ACHN (cell line): ENCODE measurements at regions not wholly inside any gene's neighbourhood (a gene's known extent, or its start where the extent isn't known, plus 50 kb on each side); places are given as distances from the start of the nearest gene placed in this dataset.

Experiments used
- DNase-seq: peaks from one replicate; pipeline ENCODE4 v3.0.0-alpha.2; 2015
- in situ Hi-C: cut with HindIII; loops from 2 replicates; pipeline ENCODE4 v1.10.0; 2017; ENCODE audit warnings: low sequenced_read_pairs, low pct_ligation_motif_present, low pct_unique_long_range_greater_than_20kb

DNA sequence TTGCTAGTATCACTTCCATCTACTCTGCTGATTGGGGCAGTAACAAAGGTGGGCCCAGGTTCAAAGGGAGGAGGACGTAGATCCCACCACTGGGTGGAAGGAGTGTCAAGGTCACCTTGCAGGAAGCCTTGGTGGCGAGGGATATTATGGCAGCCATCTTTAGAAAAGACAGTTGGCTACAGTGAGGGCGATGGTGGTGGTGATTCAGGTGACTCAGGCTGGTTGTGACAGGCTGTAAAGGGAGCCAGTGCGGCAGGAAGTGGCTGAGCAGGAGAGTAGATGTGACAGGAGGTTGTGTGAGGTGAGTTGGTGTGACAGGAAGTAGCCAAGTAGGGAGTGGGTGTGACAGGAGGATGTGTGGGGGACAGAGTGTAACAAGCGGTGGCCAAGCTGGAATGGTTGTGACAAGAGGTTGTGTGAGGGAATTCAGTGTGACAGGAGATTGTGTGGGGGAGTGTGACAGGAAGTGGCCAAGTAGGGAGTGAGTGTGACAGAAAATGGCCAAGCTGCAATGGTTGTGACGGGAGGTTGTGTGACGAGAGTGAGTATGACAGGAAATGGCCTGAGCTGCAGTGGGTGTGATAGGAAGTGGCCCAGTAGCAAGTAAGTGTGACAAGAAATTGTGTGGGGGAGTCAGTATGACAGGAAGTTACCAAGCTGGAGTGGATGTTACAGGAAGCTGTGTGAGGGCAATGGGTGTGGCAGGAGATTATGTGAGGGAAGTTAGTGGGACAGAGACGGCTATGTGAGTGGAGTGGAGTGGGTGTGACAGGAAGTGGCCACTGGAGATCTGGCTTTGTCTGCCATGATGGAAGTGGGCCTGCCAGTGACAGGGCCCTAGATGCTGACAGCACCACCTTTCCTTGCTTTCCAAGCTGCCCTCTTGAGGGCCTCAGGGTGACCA is 136.5 kb upstream of the MYL2 start:
- in situ Hi-C loops, result no loop called here
- no peak for DNase-seq

DNA sequence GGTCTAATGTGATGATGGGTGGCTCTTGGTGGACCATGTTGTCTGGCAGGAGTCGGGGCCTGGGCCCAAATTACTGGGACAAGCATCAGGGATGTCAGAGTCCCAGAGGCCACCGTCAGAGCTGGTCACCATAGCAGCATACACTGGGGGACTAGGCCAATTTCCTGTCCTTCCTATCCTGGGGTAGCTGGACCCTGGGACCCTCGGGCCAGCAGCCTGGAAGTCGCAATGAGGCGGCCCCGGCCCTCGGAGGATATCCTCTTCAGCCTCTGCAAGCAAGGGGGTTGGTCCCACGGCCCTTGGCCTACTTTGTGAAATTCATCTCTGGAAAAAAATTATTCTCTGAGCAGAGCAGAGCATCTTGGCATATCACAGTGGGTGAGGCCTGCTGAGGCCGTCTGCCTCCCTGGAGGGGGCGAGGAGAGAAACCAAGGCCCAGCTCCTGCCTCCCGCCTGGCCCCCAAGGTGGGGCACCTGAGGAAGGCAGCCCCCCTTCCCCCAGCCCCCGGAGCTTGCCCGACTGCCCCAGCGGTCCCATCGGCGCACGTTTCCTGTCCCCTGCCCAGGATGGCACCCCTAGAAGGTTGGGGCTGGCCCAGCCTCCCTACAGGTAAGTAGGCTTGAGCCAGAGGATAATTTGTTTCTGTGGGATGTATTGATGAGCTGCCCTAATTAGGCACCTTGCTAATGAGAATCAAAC is 135.0 kb upstream of the MYL2 start:
- in situ Hi-C loops, result no loop called here
- DNase-seq, result no peak

DNA sequence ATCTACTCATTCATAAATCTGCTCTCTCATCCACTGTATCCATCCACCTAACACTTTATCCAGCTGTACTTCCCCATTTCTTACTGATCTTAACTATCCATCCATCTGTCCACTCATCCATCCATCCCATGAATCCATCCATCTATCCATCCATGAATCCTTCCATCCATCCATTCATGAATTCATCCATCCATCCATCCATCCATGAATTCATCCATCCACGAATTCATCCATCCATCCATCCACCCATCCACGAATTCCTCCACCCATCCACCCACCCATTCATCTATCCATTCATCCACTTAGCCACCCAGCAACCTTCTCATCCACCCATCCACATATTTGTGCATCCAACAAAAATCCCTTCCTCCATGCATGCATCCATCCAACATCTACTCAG is 128.6 kb upstream of the MYL2 start:
- DNase-seq, result no peak
- in situ Hi-C loops, result no loop called here

DNA sequence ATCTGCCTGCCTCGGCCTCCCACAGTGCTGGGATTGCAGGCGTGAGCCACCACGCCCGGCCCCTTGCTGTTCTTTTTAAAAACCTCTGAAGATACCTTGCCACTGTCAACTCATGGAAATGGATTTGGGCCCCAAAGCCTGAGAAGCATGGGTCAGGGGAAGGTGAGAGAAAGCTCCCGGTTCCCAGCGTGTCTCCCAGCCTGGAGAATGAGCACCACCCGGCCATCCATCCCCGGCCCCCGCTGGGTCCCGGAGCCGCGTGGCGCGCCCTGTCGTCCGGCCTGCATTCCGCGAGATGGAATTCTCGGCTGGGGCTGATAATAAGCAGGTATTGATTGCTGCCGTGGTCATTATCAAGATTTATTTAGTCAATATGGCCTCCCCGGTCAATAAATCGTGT is 126.5 kb upstream of the MYL2 start:
- in situ Hi-C loops, result no loop called here
- DNase-seq, result no peak

DNA sequence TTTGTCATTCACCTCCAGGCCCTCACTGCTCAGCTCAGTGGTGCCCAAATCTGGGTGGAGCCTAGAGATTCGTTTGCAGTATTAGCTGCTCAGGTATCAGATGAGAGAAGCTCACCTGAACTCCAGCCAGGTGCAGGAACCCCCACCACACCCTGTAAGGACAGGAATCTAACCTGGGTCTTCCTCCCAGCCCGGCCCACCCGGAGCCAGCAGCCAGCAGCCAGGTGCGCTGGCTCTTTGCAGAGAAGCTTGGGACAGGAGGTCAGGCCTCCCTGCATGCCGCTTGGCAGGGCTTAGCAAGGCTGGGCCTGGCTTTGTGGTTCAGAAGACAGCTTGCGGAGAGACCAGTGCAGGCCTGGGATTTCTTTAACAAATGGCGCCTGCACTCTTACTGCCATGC is 125.6 kb upstream of the MYL2 start:
- in situ Hi-C loops, result no loop called here
- DNase-seq, result no peak

DNA sequence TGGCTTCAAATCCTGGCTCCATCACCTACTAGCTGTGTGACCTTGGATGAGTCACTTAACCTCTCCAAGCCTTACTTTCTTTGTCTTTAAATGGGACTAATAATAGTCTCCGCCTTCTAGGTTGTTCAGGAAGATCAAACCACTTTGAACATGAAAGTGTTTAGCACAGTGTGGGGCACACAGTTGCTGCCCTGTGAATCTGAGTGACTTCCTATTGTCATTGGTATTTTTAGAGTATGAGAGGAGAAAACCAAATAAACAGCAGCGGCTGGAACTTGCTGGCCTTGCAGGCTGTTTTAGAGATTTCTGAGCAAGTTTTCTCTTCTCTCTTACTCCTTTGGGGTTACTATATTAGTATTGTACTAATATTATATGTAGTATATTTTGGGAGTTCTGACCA is 120.7 kb upstream of the MYL2 start:
- in situ Hi-C loops, result no loop called here
- no peak for DNase-seq

DNA sequence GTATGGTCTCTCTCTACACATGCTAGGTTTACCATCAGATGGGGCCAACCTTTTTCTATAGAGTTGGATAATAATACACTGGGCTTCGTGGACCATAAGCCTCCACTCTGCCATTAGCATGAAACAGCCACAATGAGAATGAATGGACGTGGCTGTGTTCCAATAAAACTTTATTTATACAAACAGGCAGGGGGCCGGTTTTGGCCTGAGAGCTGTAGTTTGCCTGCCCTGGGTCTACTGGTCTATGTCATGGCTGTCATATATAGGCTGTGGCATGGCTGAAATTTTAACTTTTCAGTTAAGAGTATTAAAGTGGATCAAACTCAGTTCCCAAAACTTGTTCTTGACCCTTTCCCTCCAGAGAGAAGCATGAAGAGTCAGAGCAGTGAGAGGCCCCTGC is 120.3 kb upstream of the MYL2 start:
- in situ Hi-C loops, result no loop called here
- DNase-seq, result no peak

DNA sequence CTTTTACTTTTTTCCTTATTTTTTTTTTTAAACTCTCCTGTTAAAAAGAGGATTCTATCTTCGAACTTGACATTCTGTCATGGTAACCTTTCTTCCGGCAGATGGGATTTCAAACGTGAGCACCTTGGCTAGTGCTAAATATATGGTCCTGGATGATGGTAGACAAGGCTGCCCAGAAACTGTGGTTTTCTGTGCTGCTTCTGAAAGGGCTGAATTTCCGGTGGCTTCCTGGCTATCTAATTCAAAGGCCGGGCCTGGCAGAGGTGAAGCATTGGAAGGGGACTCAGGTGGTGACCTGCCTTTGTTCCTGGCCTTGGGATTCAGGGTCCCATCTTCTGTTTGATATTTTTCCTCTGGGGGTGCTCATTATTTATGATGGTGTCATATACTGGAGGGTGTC is 118.6 kb upstream of the MYL2 start:
- no peak for DNase-seq
- in situ Hi-C loops, result no loop called here

DNA sequence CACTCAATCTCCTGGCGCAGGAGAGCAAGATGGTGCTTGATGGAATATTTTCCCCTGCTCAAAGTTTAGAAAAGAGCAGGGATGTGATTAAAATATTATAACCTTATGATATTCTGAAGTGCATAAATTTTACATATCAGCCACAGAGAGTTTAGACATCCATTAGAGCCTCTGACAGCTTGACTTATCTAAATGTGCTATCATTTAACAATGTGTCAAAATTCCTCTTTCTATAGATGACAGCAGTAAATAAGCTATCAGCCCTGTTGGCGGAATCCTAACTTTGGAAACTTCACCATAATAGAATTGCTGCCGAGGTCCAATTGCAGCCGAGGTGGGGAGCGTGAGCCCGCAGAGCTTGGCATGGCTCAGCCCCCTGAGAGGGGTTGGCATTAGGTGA is 117.7 kb upstream of the MYL2 start:
- in situ Hi-C loops, result no loop called here
- DNase-seq, result no peak

DNA sequence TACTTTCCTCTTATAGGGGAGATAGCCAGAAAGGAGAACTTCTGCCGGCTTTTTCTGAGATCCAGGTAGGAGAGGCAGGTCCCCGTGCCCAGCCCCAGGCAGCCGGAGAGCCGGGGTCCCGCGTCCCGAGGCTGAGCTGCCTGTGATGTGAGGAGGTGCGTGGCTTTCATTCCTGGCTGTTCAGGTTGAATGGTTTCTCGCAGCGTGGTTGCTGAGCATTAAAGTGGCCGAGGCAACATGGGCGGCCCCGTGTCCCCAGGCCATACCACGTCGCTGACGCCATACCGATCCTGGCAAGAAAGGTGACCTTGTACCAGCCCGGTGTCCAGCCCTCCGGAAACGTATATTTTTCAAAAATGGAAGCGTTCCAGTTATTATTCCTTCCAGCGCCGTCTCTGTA is 116.7 kb upstream of the MYL2 start:
- in situ Hi-C loops, result no loop called here
- no peak for DNase-seq

DNA sequence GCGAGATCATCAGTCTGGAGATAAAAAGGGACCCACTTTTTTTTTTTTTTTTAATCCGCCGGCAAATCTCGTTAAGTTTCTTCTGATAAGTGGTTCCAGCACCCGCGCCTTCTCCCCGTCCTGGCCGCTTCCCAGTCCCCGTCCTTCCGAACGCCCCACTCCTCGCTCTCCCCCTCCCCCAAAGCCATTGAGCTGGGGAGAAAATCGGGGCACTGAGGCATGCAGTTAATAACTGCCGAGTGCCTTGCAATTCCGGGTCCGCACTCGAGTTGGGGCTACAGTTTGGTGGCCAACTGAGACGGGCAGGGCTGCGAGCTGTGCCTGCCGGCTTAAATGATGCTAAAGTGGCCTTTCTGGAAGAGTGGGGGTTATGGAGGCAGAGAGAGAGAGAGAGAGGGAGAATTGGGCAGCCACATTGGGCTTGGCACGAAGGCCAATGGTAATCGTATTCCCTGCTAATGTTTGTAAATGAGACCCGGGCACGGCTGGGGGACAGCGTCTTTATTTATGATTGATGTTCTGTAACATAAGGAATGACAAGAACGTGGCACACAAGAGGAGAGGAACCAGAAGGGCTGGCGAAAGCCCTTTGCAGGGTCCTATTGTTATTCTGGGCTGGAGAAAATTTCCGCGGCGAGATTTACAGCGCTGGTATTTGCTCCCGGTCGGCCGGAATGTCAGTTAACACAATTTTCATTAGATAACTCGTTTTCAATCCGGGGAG is 115.4 kb upstream of the MYL2 start:
- in situ Hi-C loops, result no loop called here
- no peak for DNase-seq

DNA sequence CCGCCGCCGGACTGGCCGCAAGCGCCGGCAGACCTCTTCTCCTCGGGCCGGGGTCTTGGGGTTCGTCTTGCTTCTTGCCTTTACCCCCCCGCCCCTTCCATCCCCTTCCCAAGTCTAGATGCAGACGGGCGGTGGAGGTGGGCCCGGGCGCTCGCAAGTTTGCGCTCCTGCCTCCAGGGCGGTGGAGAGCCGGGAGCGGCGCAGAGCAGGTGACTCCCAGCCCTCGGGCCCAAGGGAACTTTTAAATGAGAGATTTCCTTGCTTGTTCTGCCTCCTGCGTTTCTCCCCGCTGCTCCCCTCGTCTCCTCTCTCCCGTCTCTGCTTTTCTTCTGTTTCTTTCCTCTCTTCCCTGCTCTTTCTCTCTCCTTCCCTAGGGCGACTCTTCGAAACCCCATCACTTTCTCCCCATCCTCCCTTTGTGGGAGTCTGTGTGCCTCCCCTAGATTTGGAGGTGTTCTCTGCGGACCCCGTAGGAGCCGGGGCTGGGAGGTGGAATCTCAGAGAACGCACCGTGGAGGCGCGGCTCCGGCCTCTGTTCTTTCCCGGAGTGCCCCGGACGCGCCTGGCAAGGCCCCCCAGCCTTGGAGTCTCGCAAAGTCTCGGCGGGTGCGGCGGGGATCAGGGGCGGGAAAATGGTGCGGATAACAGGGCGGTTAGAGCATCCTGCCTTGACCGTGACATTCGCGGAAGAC is 114.7 kb upstream of the MYL2 start:
- no peak for DNase-seq
- in situ Hi-C loops, result no loop called here

DNA sequence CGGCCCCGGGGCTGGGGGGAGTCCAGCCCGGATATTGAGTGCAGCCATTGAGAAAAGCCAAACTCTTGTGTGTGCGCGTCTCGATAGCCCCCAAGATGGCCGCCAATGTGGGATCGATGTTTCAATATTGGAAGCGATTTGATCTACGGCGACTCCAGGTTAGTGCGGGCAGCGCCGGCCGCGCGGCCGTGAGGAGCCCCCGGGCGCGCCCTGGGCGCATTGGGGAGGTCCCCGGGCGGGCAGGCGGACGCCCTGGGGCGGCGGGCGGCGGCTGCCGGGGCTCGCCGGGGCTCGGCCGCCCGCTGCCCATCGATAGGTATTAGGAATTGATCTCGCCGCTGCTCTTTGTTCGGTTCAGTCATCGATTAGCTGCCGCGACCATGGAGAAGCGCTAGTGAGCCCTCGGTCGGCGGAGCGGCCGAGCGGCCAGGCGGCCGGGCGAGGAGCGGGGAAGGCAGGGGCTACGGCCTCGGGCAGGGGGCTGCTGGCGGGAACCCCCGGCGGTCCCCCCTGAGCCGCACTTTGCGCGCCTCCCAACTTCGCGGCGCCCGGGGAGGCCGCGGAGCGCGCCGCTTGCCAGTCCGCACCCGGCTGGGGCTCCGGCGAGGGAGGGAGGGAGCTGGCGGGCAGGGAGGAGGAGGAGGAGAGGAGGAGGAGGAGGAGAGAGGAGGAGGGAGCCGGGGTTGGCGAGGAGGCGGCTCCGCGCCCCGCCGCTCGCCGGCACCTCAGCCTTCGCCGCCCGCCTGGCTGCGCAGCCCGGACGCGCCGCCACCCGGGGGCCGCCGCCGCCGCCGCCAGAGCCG is 113.9 kb upstream of the MYL2 start, which contains the start of gene CUX2:
Gene CUX2, plus strand, starts transcription at position 83 of the 803 bp plus-strand sequence.
- DNase-seq, result no peak
- in situ Hi-C loops, result no loop called here

DNA sequence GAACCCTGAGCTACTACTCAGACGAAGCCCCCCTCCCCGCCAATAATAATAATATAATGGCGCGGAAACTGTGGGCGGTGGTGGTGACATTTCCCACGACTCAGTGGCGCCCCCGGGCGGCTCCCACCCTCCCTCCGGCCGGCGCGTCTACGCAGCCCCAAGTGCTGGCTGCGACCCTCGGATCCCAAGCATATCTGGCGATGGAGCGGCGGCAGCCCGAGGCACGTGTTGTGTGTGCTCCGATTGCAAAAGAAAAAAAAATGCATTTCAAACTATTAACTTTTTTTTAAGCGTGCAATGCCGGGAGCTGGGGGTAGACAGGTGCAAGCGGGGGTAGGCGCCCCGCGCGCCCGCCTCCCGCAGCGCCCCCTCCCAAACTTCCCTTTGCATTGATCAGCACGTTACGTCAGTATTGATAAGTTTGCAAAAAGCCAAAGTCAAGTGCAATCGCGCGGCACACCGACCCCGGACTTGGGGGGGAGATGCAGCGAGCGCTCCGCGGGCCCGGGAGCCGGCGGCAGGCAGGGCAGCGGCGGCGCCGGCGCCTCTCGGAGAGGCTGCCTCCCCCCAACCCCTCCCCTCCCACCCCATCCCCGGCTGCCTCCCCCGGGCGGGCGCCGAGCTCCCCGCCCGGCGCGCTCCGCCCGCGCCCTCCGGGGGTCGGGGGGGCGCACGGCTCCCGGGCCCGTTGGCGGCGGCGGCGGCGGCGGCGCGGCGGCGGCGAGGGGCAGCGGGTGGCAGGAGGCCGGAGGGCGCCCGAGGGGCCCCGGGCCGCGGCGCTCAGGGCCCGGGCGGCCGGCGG is 113.1 kb upstream of the MYL2 start:
- no peak for DNase-seq
- in situ Hi-C loops, result no loop called here

DNA sequence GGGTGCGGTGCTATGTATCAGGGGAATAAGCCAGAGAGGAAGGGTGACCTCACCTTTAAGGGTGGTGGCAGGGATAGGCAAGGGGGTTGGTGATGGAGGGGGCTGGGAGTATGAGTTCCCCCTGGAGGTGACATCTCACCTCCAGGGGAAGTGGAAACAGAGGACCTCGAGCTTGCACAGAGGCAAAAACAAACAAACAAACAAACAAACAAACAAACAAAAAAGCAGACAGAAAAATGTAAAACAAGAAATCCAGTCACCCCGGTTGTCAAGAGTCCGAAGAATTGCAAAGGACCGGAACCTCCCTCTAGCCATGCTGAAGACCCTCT is 112.2 kb upstream of the MYL2 start:
- DNase-seq, result no peak
- in situ Hi-C loops, result no loop called here

DNA sequence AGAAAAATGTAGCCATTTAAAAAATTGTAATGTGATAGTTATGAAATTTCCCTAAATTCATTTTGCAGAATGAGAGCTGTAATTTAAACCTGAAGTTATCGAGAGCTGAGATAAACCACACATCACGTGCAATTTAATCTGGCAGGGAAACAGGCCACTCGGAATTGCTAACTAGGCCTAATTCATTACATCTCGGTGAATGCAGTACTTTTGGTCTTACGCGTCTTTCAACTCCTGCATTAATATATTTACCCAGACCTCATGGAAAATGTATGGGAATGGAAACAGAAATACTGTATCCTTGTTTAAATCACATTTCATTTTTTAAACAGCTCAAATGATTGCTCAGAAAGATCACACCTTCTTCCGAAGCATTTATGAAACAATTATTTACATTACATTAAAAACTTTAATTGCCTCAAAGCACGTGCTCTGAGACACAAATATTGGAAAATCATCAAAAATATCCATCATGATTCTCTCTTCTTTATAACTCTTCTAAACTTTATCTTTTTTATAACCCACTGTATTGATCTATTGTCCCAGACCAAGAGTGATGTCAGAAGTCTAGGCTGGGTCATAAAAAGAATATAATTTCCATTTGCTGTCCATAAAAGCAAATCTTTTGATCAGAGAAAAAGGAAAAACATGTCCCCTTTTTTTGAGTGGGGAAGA is 111.7 kb upstream of the MYL2 start:
- no peak for DNase-seq
- in situ Hi-C loops, result no loop called here

DNA sequence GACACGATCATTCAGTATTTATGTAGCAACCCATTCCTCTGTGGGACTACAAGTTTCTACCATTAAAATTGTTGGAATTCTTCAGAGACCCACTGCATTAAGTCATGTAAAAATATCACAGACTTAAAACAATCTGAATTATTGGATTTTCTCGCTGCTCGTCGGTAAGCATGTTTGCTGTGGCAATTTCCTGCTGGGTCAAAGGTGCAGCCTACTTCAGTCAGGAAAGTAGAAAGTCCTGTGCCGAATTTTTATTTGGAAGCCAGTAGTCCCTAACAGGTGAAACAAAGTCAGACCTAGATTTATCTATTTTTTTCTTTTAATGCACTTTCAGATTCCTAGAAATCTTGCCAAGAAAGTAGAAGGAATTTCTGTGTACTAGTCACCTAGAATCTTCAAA is 110.4 kb upstream of the MYL2 start:
- in situ Hi-C loops, result no loop called here
- DNase-seq, result no peak
